Iris pigment epithelial cell (primary cell): ENCODE measurements at regions not wholly inside any gene's neighbourhood (a gene's known extent, or its start where the extent isn't known, plus 50 kb on each side); places are given as distances from the start of the nearest gene placed in this dataset.

Experiments used
- DNase-seq: peaks from one replicate; pipeline ENCODE4 v3.0.0-alpha.2; 2011; ENCODE audit warnings: low read depth

- no peak for DNase-seq
Measured at GRCh38 chr3:168289471-168290008, 193.8 kb upstream of the GOLIM4 start.

GRCh38 chr3:168288511-168289401 is 193.0 kb upstream of the GOLIM4 start:
- DNase-seq = no peak

GRCh38 chr3:168285506-168285905 is 189.8 kb upstream of the GOLIM4 start:
- no peak for DNase-seq

- DNase-seq = no peak
Measured at GRCh38 chr3:168284728-168285127, 189.0 kb upstream of the GOLIM4 start.

- no peak for DNase-seq
Measured at GRCh38 chr3:168275662-168276061, 179.9 kb upstream of the GOLIM4 start.

- no peak for DNase-seq
Measured at GRCh38 chr3:168273917-168274316, 178.2 kb upstream of the GOLIM4 start.

GRCh38 chr3:168273036-168273435 is 177.3 kb upstream of the GOLIM4 start:
- DNase-seq = no peak

- DNase-seq = no peak
Measured at GRCh38 chr3:168272343-168272985, 176.7 kb upstream of the GOLIM4 start.

GRCh38 chr3:168271932-168272331 is 176.2 kb upstream of the GOLIM4 start:
- DNase-seq = no peak

- DNase-seq = no peak
Measured at GRCh38 chr3:168269001-168269400, 173.3 kb upstream of the GOLIM4 start.

- DNase-seq = no peak
Measured at GRCh38 chr3:168267179-168267578, 171.5 kb upstream of the GOLIM4 start.

GRCh38 chr3:168266335-168266734 is 170.6 kb upstream of the GOLIM4 start:
- DNase-seq = no peak

GRCh38 chr3:168262887-168263286 is 167.2 kb upstream of the GOLIM4 start:
- no peak for DNase-seq

- no peak for DNase-seq
Measured at GRCh38 chr3:168260859-168261258, 165.1 kb upstream of the GOLIM4 start.

- no peak for DNase-seq
Measured at GRCh38 chr3:168251371-168251770, 155.6 kb upstream of the GOLIM4 start.

- no peak for DNase-seq
Measured at GRCh38 chr3:168250415-168250861, 154.7 kb upstream of the GOLIM4 start.

GRCh38 chr3:168249550-168250414 is 154.1 kb upstream of the GOLIM4 start:
- peak; percentile 59 for DNase-seq

- DNase-seq = no peak
Measured at GRCh38 chr3:168249205-168249549, 153.5 kb upstream of the GOLIM4 start.

- peak; percentile 36 for DNase-seq
Measured at GRCh38 chr3:168248383-168249204, 152.9 kb upstream of the GOLIM4 start.

- no peak for DNase-seq
Measured at GRCh38 chr3:168241156-168241555, 145.4 kb upstream of the GOLIM4 start.

- DNase-seq = no peak
Measured at GRCh38 chr3:168239287-168239686, 143.6 kb upstream of the GOLIM4 start.
